HG03354 (cell line): ENCODE measurements at regions not wholly inside any gene's neighbourhood (a gene's known extent, or its start where the extent isn't known, plus 50 kb on each side); places are given as distances from the start of the nearest gene placed in this dataset.

Source experiments
- ATAC-seq: cut with Tn5 transposase; IDR thresholded peaks from one replicate; pipeline ENCODE4 v1.9.1; 2021; ENCODE audit warnings: mild to moderate bottlenecking; ENCODE audit not compliant: unreplicated experiment, poor library complexity, severe bottlenecking

DNA sequence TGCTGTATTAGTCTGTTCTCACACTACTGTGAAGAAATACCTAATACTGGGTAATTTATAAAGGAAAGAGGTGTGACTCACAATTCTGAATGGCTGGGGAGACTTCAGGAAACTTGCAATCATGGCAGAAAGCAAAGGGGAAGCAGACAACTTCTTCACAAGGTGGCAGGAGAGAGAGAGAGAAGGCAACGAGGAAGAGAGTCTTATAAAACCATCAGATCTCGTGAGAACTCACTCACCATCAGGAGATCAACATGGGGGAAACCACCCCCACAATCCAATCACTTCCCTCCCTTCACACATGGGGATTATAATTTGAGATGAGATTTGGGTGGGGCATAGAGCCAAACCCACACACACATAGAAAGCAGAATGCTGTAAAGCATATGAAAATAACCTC is 896.2 kb downstream of the CDH11 start:
- ATAC-seq: no peak

GRCh38 chr16:64225036-64225435 is 896.8 kb downstream of the CDH11 start:
- no peak for ATAC-seq

- ATAC-seq: no peak
These were observed 903.9 kb downstream of the CDH11 start for GRCh38 chr16:64217789-64218535.

DNA sequence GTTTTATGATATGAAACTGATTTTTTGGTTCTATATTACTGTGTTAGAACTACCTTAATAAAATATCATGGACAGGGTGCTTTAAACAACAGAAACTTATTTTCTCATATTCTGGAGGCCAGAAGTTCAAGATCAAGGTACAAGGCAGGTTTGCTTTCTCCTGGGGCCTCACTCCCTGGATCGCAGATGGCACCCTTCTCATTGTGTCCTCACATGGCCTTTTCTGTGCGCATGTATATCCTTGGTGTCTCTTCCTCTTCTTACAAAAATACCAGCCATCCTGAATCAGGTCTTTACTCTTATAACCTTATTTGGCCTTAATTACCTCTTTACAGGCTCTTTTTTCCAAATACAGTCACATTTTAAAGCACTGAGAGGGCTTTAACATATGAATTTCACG is 906.1 kb downstream of the CDH11 start:
- no peak for ATAC-seq

- no peak for ATAC-seq
These were observed 910.5 kb downstream of the CDH11 start for GRCh38 chr16:64211331-64211730.

DNA sequence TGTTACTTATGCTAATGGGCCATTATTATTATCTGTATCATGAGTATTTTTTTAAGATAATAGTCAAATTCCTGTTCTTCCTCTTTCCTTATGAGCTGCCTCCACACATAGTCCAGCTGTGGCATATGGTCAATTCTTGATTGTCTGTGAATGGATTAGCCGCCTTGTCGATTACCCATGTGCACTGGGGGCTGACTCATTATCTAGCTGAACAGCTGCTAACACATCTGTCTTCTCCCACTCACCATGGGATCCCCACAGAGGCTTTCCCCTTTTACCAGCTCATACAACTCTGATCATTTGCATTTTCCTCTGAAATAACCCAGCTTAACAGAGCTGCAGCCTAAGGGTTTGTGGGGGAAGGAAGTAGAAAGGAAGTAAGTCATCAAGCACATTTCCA is 915.0 kb downstream of the CDH11 start:
- no peak for ATAC-seq

DNA sequence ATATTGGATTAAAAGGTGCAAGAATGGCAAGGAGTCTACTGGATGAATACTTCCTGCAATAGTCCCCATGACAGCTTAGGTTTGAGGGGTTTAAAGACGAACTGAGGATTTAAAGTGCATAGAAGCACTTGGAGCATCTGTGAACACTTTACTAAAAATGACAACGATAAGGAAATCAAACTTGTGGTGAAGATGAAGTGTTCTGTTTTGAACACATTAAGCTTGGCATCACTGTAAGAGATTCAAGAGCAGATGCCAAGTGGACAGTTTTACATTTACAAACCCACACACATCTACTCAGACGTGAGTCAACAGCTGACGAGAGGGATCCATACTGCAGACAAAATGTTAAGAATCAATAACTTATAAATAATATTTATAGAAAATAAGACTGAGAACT is 918.7 kb downstream of the CDH11 start:
- ATAC-seq: no peak

- no peak for ATAC-seq
These were observed 919.3 kb downstream of the CDH11 start for GRCh38 chr16:64202571-64202970.

DNA sequence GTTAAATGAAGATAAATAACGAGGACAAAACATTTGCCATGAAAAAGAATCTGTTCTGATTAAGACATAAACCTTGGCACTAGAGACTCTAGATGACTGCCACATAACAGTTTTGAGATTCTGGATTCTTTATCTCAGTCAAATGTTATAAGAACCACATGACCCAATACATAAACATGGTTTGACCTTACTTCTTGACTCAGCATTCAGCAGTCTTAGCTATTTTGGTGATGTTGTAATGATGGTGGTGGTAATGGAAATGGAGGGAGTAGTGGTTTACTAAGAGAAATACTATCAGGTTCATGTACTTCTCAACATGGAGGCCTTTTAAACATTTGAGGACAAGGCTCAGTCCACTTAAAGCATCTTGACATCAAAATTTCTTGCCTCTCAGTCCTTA is 925.4 kb downstream of the CDH11 start:
- no peak for ATAC-seq

- no peak for ATAC-seq
These were observed 935.9 kb downstream of the CDH11 start for GRCh38 chr16:64185954-64186353.

DNA sequence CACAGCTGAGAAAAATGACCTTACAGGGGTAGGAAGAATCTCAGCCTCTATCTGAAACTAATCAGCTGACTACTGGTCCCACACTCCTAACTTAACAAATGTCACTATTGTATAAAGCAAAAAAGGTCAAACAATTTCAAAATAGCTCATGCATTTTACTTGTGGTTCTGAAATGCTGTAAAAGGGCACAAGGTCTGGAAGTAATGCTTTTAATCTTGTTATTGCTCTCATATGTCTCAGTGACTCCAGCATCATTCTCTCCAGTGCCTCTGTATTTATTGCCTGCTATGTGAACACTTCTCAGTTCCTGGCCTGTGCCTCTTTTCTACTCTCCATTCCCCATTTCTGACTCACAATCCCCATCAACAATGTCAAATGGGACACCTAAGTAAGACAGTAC is 937.7 kb downstream of the CDH11 start:
- no peak for ATAC-seq

DNA sequence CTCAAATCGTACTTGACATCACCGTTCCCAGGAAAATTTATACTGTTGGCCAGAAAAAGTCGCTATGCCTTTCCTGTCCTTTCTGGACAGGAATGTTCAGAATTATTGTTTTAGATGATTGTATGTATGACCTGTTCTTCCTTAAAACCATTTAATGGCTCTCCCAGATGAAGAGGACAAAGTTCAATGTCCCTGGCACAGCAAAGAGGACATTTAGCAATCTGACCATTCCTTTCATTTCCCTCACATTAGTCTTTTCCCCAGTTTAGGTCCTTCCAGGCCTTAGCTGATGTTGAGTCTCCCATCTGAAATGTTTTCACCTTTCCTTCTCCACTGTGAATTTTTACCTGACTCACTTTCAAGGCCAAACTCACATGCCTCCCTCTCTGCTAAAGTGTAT is 938.9 kb downstream of the CDH11 start:
- ATAC-seq: no peak

DNA sequence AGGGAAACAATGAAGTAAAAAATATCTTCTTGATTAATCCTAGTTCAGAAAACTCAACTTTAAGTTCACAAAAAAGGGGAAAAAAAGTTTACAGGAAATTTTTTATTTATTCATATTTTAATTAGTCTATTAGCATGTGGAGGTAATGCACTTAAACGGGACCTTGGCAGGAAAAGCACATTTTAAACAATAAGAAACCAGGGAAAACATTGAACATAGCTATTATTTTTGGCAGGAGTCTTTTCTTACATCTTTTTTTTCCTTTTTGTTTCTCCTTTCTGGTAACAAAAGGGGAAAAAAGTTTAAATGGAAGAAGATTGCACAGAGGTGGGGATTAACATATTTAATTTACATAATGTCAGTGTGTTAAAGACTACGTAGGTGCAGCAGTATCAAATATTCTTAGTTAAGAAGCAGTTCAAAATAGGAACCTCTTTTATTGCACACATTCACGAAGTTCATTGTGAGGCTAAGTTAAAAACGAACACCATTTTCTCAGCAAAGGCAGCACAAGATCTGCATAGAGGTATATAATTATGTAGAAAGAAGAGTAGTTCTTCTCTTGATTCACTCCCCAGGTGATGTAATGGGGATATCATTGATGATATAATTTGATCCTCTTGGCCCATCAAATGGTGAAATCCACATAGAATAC is 940.5 kb downstream of the CDH11 start:
- no peak for ATAC-seq

- ATAC-seq: no peak
These were observed 941.5 kb downstream of the CDH11 start for GRCh38 chr16:64180136-64180900.

- ATAC-seq: no peak
These were observed 947.5 kb downstream of the CDH11 start for GRCh38 chr16:64174327-64174726.

- no peak for ATAC-seq
These were observed 949.2 kb downstream of the CDH11 start for GRCh38 chr16:64172652-64173051.

DNA sequence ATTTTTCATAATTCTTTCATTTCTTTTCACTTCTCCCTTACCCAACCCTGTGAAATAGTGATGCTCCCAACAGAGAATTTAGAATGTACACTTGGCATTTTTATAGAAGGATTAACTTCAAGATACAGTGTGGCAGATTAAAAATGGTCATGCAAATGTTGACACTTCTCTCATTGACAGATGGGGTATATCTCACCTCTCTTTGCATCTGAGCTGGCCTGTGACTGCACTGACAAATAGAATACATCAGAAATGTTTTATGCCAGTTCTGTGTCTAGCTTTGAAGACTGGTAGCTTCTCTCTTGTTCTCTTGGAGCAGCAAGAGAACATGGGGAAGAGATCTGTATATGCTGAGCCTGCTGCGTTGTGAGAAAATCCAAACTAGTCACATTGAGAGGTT is 949.6 kb downstream of the CDH11 start:
- ATAC-seq: no peak

- no peak for ATAC-seq
These were observed 950.2 kb downstream of the CDH11 start for GRCh38 chr16:64171632-64172031.

DNA sequence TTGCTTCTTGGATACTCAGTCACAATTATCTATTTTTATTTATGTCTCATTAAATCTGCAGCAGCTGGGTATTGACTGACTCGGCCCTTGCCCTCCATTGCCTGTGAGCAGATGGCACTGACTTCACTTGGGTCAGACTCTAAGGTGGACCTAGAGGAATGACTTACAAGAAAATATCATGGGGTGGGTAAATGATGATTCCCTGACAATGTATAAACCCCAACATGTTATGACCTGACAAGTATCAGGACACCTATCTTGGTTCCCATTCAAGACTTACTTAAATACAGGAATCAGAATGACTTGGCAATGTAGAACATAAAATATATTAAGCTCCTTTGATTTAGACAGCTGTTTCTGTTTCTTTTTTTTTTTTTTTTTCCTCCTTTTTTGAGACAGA is 953.5 kb downstream of the CDH11 start:
- ATAC-seq: no peak

DNA sequence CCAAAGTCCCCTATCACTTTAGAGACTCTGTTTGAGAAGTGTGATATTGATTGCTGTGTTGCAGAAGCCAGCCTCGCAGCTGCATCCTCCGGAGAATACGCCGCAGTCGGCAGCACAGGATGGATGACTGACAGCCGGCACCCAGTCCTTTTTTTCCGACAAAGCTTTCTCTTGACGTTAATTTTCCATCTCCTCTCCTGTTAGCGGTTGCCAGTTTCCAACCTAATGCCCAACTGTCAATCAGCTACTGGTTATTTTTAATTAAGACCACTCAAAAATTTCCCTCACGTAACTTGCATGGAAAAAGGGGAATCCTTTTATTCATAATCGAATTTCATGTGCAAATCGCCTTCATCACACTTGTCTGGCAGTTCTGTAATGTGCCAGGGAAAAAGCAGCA is 953.9 kb downstream of the CDH11 start:
- ATAC-seq: no peak

GRCh38 chr16:64165368-64165767 is 956.5 kb downstream of the CDH11 start:
- ATAC-seq: no peak
